ENCODE measurements at regions not wholly inside any gene's neighbourhood (a gene's known extent, or its start where the extent isn't known, plus 50 kb on each side); places are given as distances from the start of the nearest gene placed in this dataset.

DNA sequence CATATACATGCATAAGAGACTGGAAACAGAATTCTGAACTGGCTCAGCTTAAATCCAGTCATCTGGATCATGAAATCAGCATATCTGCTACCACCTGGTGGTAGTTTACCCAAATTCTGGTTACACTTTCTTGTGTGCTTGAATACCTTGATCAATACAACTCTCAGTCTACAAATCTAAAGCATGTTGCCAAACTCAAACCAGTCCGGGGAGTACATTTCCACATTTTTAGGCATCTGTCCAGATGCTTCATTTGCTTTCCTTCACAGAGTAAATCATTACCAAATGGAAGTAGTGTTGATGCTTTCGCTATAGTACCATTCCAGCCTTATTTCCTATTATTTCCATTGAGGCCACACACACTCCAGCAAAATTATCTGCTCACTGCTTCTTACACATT is 126.4 kb downstream of the P2RY1 start:
- TF ChIP-seq POLR2AphosphoS5 (IDR thresholded peaks at IDR 0.05; ENCODE audit: low read depth) (no peak), GABPA (IDR thresholded peaks at IDR 0.05; ENCODE audit: low read depth) (no peak)
- TF ChIP-seq, protein P1, sequence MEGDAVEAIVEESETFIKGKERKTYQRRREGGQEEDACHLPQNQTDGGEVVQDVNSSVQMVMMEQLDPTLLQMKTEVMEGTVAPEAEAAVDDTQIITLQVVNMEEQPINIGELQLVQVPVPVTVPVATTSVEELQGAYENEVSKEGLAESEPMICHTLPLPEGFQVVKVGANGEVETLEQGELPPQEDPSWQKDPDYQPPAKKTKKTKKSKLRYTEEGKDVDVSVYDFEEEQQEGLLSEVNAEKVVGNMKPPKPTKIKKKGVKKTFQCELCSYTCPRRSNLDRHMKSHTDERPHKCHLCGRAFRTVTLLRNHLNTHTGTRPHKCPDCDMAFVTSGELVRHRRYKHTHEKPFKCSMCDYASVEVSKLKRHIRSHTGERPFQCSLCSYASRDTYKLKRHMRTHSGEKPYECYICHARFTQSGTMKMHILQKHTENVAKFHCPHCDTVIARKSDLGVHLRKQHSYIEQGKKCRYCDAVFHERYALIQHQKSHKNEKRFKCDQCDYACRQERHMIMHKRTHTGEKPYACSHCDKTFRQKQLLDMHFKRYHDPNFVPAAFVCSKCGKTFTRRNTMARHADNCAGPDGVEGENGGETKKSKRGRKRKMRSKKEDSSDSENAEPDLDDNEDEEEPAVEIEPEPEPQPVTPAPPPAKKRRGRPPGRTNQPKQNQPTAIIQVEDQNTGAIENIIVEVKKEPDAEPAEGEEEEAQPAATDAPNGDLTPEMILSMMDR (IDR thresholded peaks at IDR 0.05; ENCODE audit: insufficient read depth, low read length): no peak
